Lower leg skin (tissue), 4 donors: ENCODE measurements at regions not wholly inside any gene's neighbourhood (a gene's known extent, or its start where the extent isn't known, plus 50 kb on each side); places are given as distances from the start of the nearest gene placed in this dataset.

Experiments
- DNase-seq, 2 donors: peaks; one replicate each; pipeline ENCODE4 v3.0.0-alpha.2; 2019; ENCODE audit warnings: low spot score in 2 of 2
- H3K4me3 ChIP-seq: fragments of 200-600 bp; sonication (generic); 2 replicates; pipeline ENCODE4 v1.5.1; 2017; ENCODE audit warnings: mild to moderate bottlenecking, low read depth; ENCODE audit not compliant: poor library complexity, severe bottlenecking
- CTCF ChIP-seq, 3 donors: fragments of 450-650 bp; IDR thresholded peaks; one replicate each; pipeline ENCODE4 v1.5.1; 2016; ENCODE audit warnings: antibody characterized with exemption in 3 of 3, mild to moderate bottlenecking in 3 of 3, moderate library complexity in 2 of 3
- POLR2A ChIP-seq, 2 donors: fragments of 450-650 bp; IDR thresholded peaks; one replicate each; pipeline ENCODE4 v1.6.1; 2016 to 2017; ENCODE audit warnings: antibody characterized with exemption in 2 of 2, mild to moderate bottlenecking in 1 of 2, moderate library complexity in 1 of 2
- WGBS, 2 donors: methylation state at CpG; one replicate each; pipeline ENCODE4 v1.1.5; 2018; 5-methylcytosine and 5-hydroxymethylcytosine counted together
- intact Hi-C: fragments of 100-400 bp; cut with DNase I; formaldehyde crosslinking; loops from one replicate; pipeline ENCODE4 v1.15.0; 2023; ENCODE audit warnings: low total_unique reads

DNA sequence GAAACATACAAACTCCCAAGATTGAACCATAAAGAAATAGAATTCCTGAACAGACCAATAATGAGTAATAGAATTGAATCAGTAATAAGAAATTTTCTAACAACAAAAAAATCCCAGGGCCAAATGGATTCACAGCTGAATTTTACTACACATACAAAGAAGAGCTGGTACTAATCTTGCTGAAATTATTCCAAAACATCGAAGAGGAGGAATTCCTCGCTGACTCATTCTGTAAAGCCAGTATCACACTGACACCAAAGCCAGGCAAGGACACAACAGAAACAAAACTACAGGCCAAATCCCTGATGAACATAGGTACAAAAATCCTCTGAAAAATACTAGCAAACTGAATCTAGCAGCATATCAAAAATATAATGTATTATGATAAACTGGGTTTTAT is 367.8 kb upstream of the CLEC14A start:
- H3K4me3 ChIP-seq: no peak overlapping the region
- TF ChIP-seq POLR2A (IDR thresholded peaks at IDR 0.05) (no peak), CTCF (IDR thresholded peaks at IDR 0.05) (no peak)
- WGBS, 2 donors: 50 to 76% methylated on average over 2 of the region's 2 CpGs
- DNase-seq: no peak
- intact Hi-C loops: no loop called here

DNA sequence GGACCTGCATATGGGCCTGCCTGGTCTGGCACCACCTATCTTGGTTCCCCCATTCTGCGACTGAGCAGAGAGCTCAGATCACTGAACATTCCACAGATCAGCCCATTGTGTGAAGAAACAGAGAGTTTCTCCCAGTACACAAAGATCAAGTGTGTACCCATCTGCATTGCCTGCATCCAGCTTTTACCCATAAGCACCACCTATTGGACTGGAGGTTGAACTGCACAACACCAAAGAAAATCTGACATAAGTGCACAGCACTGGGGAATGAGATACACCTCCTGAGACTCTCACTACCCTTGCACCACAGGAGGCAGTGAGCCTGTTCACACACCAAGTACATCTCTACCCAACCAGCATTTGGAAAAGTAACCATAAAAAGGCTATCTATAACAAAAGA is 362.6 kb upstream of the CLEC14A start:
- no peak overlapping the region for H3K4me3 ChIP-seq
- DNase-seq: no peak
- intact Hi-C loops: no loop called here
- TF ChIP-seq POLR2A (IDR thresholded peaks at IDR 0.05) (no peak), CTCF (IDR thresholded peaks at IDR 0.05) (no peak)
- 100% methylated on average over 1 of the region's 1 CpG for WGBS, 2 donors

DNA sequence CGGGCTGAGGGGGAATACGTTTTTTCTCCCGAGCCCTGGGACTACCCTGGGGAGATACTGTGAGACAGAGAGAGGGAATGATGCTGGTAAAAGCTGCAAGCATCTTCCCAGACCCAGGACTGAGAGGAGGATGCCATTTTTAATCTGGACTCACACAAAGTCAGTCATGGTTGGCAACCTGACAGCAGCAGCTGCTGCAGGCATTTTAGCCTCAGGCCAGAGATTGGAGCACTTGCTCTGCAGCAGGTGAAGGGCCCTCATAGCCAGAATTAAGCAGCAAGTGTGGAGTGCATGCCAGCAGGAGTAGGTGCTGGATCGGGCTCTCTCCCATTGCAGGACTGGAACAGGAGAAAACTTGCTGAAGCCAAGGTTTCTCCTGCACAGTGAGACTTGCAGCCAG is 361.1 kb upstream of the CLEC14A start:
- no peak for DNase-seq
- intact Hi-C loops: no loop called here
- 44 to 58% methylated on average over 4 of the region's 4 CpGs for WGBS, 2 donors
- no peak overlapping the region for H3K4me3 ChIP-seq
- TF ChIP-seq POLR2A (IDR thresholded peaks at IDR 0.05) (no peak), CTCF (IDR thresholded peaks at IDR 0.05) (no peak)

DNA sequence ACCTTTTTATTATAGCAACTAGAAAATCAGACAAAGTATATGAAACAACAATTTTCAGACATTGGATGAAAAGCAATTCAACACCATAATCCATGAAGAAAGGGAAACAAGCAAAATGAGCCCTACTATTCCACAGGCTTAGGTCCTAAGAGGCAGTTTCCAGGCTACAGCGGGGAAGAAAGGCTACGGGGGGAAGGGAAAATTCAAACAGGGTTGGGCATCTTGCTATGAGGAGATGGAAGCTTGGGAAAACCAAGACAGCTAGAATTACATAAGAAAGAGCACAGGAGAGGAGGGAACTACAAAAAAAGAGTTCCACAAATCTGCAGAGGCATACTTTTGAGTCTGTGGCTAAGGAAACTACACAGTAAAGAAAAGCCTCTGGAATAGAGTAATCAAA is 356.0 kb upstream of the CLEC14A start:
- H3K4me3 ChIP-seq: no peak overlapping the region
- TF ChIP-seq CTCF (IDR thresholded peaks at IDR 0.05) (no peak), POLR2A (IDR thresholded peaks at IDR 0.05) (no peak)
- intact Hi-C loops: no loop called here
- 94 to 98% methylated on average over 2 of the region's 2 CpGs for WGBS, 2 donors
- no peak for DNase-seq

GRCh38 chr14:38608244-38608643 is 352.4 kb upstream of the CLEC14A start:
- WGBS, 2 donors: 90 to 92% methylated on average over 1 of the region's 1 CpG
- DNase-seq: no peak
- no peak for TF ChIP-seq POLR2A (IDR thresholded peaks at IDR 0.05)
- no peak for TF ChIP-seq CTCF (IDR thresholded peaks at IDR 0.05)
- intact Hi-C loops: no loop called here
- H3K4me3 ChIP-seq: no peak overlapping the region
